DND-41 (cell line): ENCODE measurements at regions not wholly inside any gene's neighbourhood (a gene's known extent, or its start where the extent isn't known, plus 50 kb on each side); places are given as distances from the start of the nearest gene placed in this dataset.

Experiments
- ATAC-seq: fragments of 200-7000 bp; cut with Tn5 transposase; 3 replicates; pipeline ENCODE4 v1.9.1; 2021; ENCODE audit warnings: low read depth; ENCODE audit not compliant: insufficient read depth
- DNase-seq: peaks from one replicate; pipeline ENCODE4 v3.0.0-alpha.2; 2020
- H2AFZ ChIP-seq: 2 replicates; pipeline ENCODE4 v1.6.0; 2012; ENCODE audit warnings: low read depth, low read length
- H3K27ac ChIP-seq: 2 replicates; pipeline ENCODE4 v1.5.1; 2012; ENCODE audit warnings: low read length, inconsistent platforms
- H3K27me3 ChIP-seq: fragments of 200-600 bp; sonication (generic); 2 replicates; pipeline ENCODE4 v1.6.0; 2012; ENCODE audit warnings: low read length, mild to moderate bottlenecking, inconsistent platforms; ENCODE audit not compliant: insufficient read depth, poor library complexity
- H3K36me3 ChIP-seq: 2 replicates; pipeline ENCODE4 v1.5.1; 2012; ENCODE audit warnings: low read length, inconsistent platforms; ENCODE audit not compliant: insufficient read depth
- H3K4me1 ChIP-seq: 2 replicates; pipeline ENCODE4 v1.5.1; 2012; ENCODE audit warnings: mild to moderate bottlenecking, low read length; ENCODE audit not compliant: insufficient read depth
- H3K4me2 ChIP-seq: 2 replicates; pipeline ENCODE4 v1.6.0; 2012; ENCODE audit warnings: mild to moderate bottlenecking, moderate library complexity, low read length, inconsistent platforms; ENCODE audit not compliant: insufficient read depth
- H3K4me3 ChIP-seq, 2 experiments: fragments of 200-600 bp in 1 of 2; shearing (Covaris generic) in 1 of 2; 2 replicates each; pipeline ENCODE4 v1.5.1; 2012 to 2016; ENCODE audit warnings: inconsistent platforms in 2 of 2, low read length in 2 of 2, mild to moderate bottlenecking in 2 of 2, low read depth in 1 of 2, moderate library complexity in 1 of 2
- H3K79me2 ChIP-seq: 2 replicates; pipeline ENCODE4 v1.6.0; 2012; ENCODE audit warnings: low read length, inconsistent platforms; ENCODE audit not compliant: insufficient read depth
- H3K9ac ChIP-seq: 2 replicates; pipeline ENCODE4 v1.6.0; 2012; ENCODE audit warnings: low read depth, mild to moderate bottlenecking, inconsistent platforms, low read length, moderate library complexity
- H3K9me3 ChIP-seq: 2 replicates; pipeline ENCODE4 v1.5.1; 2012; ENCODE audit warnings: low read length, moderate library complexity, mild to moderate bottlenecking, inconsistent platforms; ENCODE audit not compliant: insufficient read depth, severe bottlenecking
- H4K20me1 ChIP-seq: 2 replicates; pipeline ENCODE4 v1.6.0; 2012; ENCODE audit warnings: low read length; ENCODE audit not compliant: insufficient read depth
- CTCF ChIP-seq: IDR thresholded peaks from 2 replicates; pipeline ENCODE4 v1.5.1; 2012; ENCODE audit warnings: borderline replicate concordance, low read length, moderate library complexity, mild to moderate bottlenecking; ENCODE audit not compliant: poor library complexity, severe bottlenecking; ENCODE audit errors: extremely low read depth
- EZH2 ChIP-seq: IDR thresholded peaks from 3 replicates; pipeline ENCODE4 v1.6.1; 2012; ENCODE audit warnings: borderline replicate concordance, low read depth, mild to moderate bottlenecking, moderate library complexity, low read length, inconsistent platforms; ENCODE audit not compliant: severe bottlenecking

DNA sequence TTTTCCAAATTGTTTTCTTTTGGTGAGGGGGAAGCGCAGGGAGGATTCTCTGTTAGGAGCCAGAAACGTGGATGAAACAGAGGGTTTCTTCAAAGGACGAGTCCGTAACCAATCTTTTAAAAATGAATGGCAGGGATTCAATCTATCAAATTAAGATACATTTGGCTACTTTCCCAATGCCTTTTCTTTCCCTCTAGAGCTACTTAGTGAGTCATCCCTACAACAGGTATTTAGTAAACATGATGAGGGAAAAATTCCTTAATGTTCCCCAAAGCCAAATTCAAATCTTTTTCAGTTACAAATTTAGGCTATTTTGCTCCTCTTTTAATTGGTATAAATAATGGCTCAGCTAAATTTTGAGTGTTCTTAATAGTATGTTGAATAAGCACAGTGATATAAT lies 366.4 kb upstream of the RIOK2 start:
- H3K27me3 ChIP-seq = no peaks in the 10 kb centered on the region
- H3K4me1 ChIP-seq = peaks cover 11% of the 10 kb centered on the region
- H3K4me3 ChIP-seq = no peak overlapping the region
- no peak overlapping the region for H3K9ac ChIP-seq
- no peak for TF ChIP-seq EZH2
- no peak for TF ChIP-seq CTCF
- no peak overlapping the region for H3K27ac ChIP-seq
- H3K9me3 ChIP-seq = no peaks in the 10 kb centered on the region
- DNase-seq = no peak
- H2AFZ ChIP-seq = no peak overlapping the region
- H3K36me3 ChIP-seq = no peaks in the 10 kb centered on the region
- no peak for ATAC-seq
- no peak overlapping the region for H3K4me2 ChIP-seq
- no peaks in the 10 kb centered on the region for H3K79me2 ChIP-seq
- H4K20me1 ChIP-seq = no peaks in the 10 kb centered on the region

- no peak overlapping the region for H2AFZ ChIP-seq
- no peak overlapping the region for H3K4me2 ChIP-seq
- H3K4me1 ChIP-seq = peaks cover 11% of the 10 kb centered on the region
- ATAC-seq (no peak), DNase-seq (no peak)
- no peak for TF ChIP-seq EZH2
- no peak for TF ChIP-seq CTCF
- no peaks in the 10 kb centered on the region for H3K79me2 ChIP-seq
- no peak overlapping the region for H3K9ac ChIP-seq
- H3K27me3 ChIP-seq = no peaks in the 10 kb centered on the region
- H3K27ac ChIP-seq = no peak overlapping the region
- no peaks in the 10 kb centered on the region for H4K20me1 ChIP-seq
- no peaks in the 10 kb centered on the region for H3K9me3 ChIP-seq
- H3K36me3 ChIP-seq = no peaks in the 10 kb centered on the region
- H3K4me3 ChIP-seq = no peak overlapping the region
Measured at GRCh38 chr5:97550164-97550563, 367.1 kb upstream of the RIOK2 start.

- no peak for DNase-seq
- Histone ChIP-seq H4K20me1 (no peaks in the 10 kb centered on the region), H3K36me3 (no peaks in the 10 kb centered on the region), H3K9ac (no peak overlapping the region), H3K4me2 (no peak overlapping the region), H3K4me3 (no peak overlapping the region), H3K79me2 (no peaks in the 10 kb centered on the region), H2AFZ (no peak overlapping the region), H3K4me1 (peaks cover 11% of the 10 kb centered on the region), H3K27ac (no peak overlapping the region), H3K9me3 (no peaks in the 10 kb centered on the region), H3K27me3 (no peaks in the 10 kb centered on the region)
- no peak for TF ChIP-seq EZH2
- TF ChIP-seq CTCF = no peak
- no peak for ATAC-seq
Measured at GRCh38 chr5:97550818-97551217, 367.8 kb upstream of the RIOK2 start.
